MM.1S (cell line): ENCODE measurements at regions not wholly inside any gene's neighbourhood (a gene's known extent, or its start where the extent isn't known, plus 50 kb on each side); places are given as distances from the start of the nearest gene placed in this dataset.
A peak's percentile ranks its signal among the peaks of the same experiment; 100 is the strongest.

Experiments used
- DNase-seq: peaks from one replicate; pipeline ENCODE4 v3.0.0-alpha.2; 2015
- H2AFZ ChIP-seq: fragments of 300-600 bp; sonication (generic); 2 replicates; pipeline ENCODE4 v1.6.0; 2016; ENCODE audit warnings: antibody characterized with exemption, low read length
- H3F3A ChIP-seq: fragments of 300-600 bp; sonication (generic); 2 replicates; pipeline ENCODE4 v1.6.1; 2016; ENCODE audit warnings: mild to moderate bottlenecking, antibody characterized with exemption, low read length, moderate library complexity, mixed read lengths; ENCODE audit not compliant: insufficient read depth
- H3K27ac ChIP-seq: fragments of 300-600 bp; sonication (generic); 2 replicates; pipeline ENCODE4 v1.5.1; 2016; ENCODE audit warnings: mild to moderate bottlenecking, low read length
- H3K27me3 ChIP-seq: fragments of 300-600 bp; sonication (generic); replicated peaks from 2 replicates; pipeline ENCODE4 v1.6.0; 2016; ENCODE audit warnings: low read length; ENCODE audit not compliant: insufficient read depth
- H3K36me3 ChIP-seq: fragments of 300-600 bp; sonication (generic); replicated peaks from 2 replicates; pipeline ENCODE4 v1.6.1; 2016; ENCODE audit warnings: mild to moderate bottlenecking, low read length, mixed read lengths; ENCODE audit not compliant: insufficient read depth
- H3K4me1 ChIP-seq: fragments of 300-600 bp; sonication (generic); 2 replicates; pipeline ENCODE4 v1.6.1; 2016; ENCODE audit warnings: low read length, mixed read lengths
- H3K4me2 ChIP-seq: fragments of 300-600 bp; sonication (generic); 2 replicates; pipeline ENCODE4 v1.6.0; 2016; ENCODE audit warnings: low read depth, low read length
- H3K4me3 ChIP-seq: fragments of 300-600 bp; sonication (generic); 2 replicates; pipeline ENCODE4 v1.5.1; 2016; ENCODE audit warnings: low read length, mixed read lengths
- H3K79me2 ChIP-seq: fragments of 300-600 bp; sonication (generic); 2 replicates; pipeline ENCODE4 v1.6.1; 2016; ENCODE audit warnings: mixed run types, low read length, mixed read lengths
- H3K9ac ChIP-seq: fragments of 300-600 bp; sonication (generic); 2 replicates; pipeline ENCODE4 v1.6.1; 2016; ENCODE audit warnings: low read length, mixed read lengths
- H3K9me2 ChIP-seq: fragments of 300-600 bp; sonication (generic); replicated peaks from 2 replicates; pipeline ENCODE4 v1.6.1; 2016; ENCODE audit warnings: mild to moderate bottlenecking, low read length, mixed read lengths; ENCODE audit not compliant: insufficient read depth
- H3K9me3 ChIP-seq: fragments of 300-600 bp; sonication (generic); replicated peaks from 2 replicates; pipeline ENCODE4 v1.6.1; 2016; ENCODE audit warnings: mild to moderate bottlenecking, low read length, mixed read lengths; ENCODE audit not compliant: insufficient read depth
- H4K20me1 ChIP-seq: fragments of 300-600 bp; sonication (generic); 2 replicates; pipeline ENCODE4 v1.6.1; 2016; ENCODE audit warnings: mild to moderate bottlenecking, low read length, moderate library complexity, mixed read lengths; ENCODE audit not compliant: insufficient read depth
- EZH2 ChIP-seq: fragments of 300-600 bp; sonication (generic); optimal IDR thresholded peaks from 2 replicates; pipeline ENCODE3; 2017; ENCODE audit warnings: low read depth, mild to moderate bottlenecking, antibody characterized with exemption, low read length, mixed read lengths
- EZH2phosphoT487 ChIP-seq: fragments of 300-600 bp; sonication (generic); IDR thresholded peaks from 2 replicates; pipeline ENCODE4 v1.6.1; 2018; ENCODE audit warnings: antibody characterized with exemption, low read length
- TF ChIP-seq, protein P1 (sequence below): fragments of 300-600 bp; sonication (generic); IDR thresholded peaks from 2 replicates; pipeline ENCODE4 v1.5.1; 2016; ENCODE audit warnings: antibody characterized with exemption, low read length, mixed read lengths

DNA sequence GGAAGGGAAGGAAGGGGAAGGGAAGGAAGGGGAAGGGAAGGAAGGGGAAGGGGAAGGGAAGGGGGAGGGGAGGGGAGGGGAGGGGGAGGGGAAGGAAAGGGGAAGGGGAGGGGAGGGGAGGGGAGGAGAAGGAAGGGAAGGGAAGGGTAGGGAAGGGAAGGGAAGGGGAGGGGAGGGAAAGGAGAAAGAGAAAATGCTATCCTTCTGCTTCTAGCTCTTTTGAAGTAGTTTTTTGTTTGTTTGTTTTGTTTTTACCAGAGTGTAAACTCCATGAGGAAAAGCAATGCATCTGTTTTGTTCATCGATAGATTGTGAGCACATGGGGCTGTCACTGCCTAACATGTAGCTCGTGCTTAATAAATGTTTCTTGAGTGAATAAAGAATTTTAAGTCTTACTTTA lies 1592.7 kb upstream of the ACVR2A start:
- peaks cover 14% of the 10 kb centered on the region for H3K4me1 ChIP-seq
- H3K36me3 ChIP-seq = no peaks in the 10 kb centered on the region
- H3K79me2 ChIP-seq = no peaks in the 10 kb centered on the region
- H2AFZ ChIP-seq = no peak overlapping the region
- H4K20me1 ChIP-seq = no peaks in the 10 kb centered on the region
- no peaks in the 10 kb centered on the region for H3K9me3 ChIP-seq
- no peaks in the 10 kb centered on the region for H3K9me2 ChIP-seq
- H3F3A ChIP-seq = peaks cover 4% of the 10 kb centered on the region; the same call in 1 of the 2 replicates
- H3K9ac ChIP-seq = no peak overlapping the region
- no peaks in the 10 kb centered on the region for H3K27me3 ChIP-seq
- H3K4me3 ChIP-seq = no peak overlapping the region
- TF ChIP-seq, protein P1, sequence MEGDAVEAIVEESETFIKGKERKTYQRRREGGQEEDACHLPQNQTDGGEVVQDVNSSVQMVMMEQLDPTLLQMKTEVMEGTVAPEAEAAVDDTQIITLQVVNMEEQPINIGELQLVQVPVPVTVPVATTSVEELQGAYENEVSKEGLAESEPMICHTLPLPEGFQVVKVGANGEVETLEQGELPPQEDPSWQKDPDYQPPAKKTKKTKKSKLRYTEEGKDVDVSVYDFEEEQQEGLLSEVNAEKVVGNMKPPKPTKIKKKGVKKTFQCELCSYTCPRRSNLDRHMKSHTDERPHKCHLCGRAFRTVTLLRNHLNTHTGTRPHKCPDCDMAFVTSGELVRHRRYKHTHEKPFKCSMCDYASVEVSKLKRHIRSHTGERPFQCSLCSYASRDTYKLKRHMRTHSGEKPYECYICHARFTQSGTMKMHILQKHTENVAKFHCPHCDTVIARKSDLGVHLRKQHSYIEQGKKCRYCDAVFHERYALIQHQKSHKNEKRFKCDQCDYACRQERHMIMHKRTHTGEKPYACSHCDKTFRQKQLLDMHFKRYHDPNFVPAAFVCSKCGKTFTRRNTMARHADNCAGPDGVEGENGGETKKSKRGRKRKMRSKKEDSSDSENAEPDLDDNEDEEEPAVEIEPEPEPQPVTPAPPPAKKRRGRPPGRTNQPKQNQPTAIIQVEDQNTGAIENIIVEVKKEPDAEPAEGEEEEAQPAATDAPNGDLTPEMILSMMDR = no peak
- TF ChIP-seq EZH2phosphoT487 = no peak
- no peak for TF ChIP-seq EZH2
- H3K27ac ChIP-seq = no peak overlapping the region
- no peak overlapping the region for H3K4me2 ChIP-seq
- DNase-seq = no peak

DNA sequence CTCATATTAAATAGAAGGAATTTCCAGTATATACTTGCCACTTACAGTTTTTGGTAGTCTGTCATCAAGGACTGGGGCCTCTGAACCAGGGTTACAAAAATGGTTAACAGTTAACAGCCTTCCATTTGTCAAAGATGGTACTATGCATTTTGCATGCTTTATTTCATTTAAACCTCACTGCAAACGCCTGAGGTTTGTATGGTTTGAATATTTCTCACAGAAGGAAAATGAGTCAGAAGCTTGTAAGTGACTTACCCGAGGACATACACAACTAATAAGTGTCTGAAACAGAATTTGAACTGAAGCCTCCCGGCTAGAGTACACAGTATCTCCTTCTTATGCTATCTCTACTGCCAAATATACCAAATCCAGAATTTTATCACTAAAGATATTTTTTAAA lies 1593.5 kb upstream of the ACVR2A start:
- no peaks in the 10 kb centered on the region for H3K9me3 ChIP-seq
- DNase-seq = no peak
- TF ChIP-seq, protein P1 = no peak
- TF ChIP-seq EZH2 (no peak), EZH2phosphoT487 (no peak)

DNA sequence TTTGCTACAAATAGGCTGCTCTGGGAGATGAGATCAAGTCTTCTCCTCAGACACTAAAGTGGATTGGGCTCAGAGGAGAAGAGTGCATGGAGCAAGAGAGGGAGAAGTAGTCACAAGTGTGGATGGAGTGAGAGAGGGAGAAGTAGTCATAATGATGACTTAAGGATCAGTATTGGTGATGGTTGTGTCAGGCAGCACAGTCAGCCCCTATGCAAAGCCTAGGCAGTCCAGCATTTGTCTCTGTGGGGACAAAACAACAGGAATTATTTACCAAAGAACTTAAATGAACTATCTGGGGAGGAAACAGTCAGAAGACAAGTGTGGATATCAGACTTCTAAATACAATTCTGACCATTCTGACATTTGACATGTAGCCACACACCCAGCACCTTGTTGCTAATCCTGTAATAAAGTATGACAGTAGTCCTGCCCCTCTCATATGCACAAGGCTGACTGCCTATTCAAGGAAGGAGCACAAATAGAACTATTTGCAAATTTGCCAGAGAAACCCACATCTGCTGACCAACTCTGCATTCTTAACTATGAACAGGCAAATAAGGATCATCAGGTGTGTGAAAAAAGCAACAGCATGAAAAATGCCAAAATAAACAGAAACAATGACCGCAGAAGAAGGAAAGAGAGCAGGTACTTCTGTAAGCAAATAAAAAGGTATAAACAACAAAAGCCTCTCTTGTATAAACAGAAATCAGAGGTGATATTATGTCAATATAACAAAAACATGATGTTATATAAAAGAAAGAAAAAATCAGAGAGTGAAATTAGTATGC lies 1597.9 kb upstream of the ACVR2A start:
- peaks cover 39% of the 10 kb centered on the region for H3K4me1 ChIP-seq
- peak overlapping the region; percentile 62 for H3K9ac ChIP-seq
- peak overlapping the region; percentile 97 for H3K27ac ChIP-seq
- no peak for TF ChIP-seq EZH2
- TF ChIP-seq, protein P1 = no peak
- TF ChIP-seq EZH2phosphoT487 = no peak
- H3K4me3 ChIP-seq = peak overlapping the region; percentile 40
- H3K27me3 ChIP-seq = no peaks in the 10 kb centered on the region
- peaks cover 21% of the 10 kb centered on the region for H3F3A ChIP-seq
- peak overlapping the region; percentile 92 for H3K4me2 ChIP-seq
- peak overlapping the region; percentile 59 for H2AFZ ChIP-seq
- H3K36me3 ChIP-seq = no peaks in the 10 kb centered on the region
- H3K9me2 ChIP-seq = no peaks in the 10 kb centered on the region
- no peaks in the 10 kb centered on the region for H3K9me3 ChIP-seq
- peak; percentile 69 for DNase-seq
- no peaks in the 10 kb centered on the region for H4K20me1 ChIP-seq
- H3K79me2 ChIP-seq = no peaks in the 10 kb centered on the region

More for the DNA sequence above, 1593.5 kb upstream of the ACVR2A start:
- no peak overlapping the region for H3K4me2 ChIP-seq
- H3F3A ChIP-seq = peaks cover 12% of the 10 kb centered on the region
- H4K20me1 ChIP-seq = no peaks in the 10 kb centered on the region
- no peaks in the 10 kb centered on the region for H3K9me2 ChIP-seq
- peaks cover 21% of the 10 kb centered on the region for H3K4me1 ChIP-seq
- no peaks in the 10 kb centered on the region for H3K79me2 ChIP-seq
- no peak overlapping the region for H3K4me3 ChIP-seq
- H3K9ac ChIP-seq = no peak overlapping the region
- no peak overlapping the region for H2AFZ ChIP-seq
- H3K36me3 ChIP-seq = no peaks in the 10 kb centered on the region
- H3K27ac ChIP-seq = no peak overlapping the region
- no peaks in the 10 kb centered on the region for H3K27me3 ChIP-seq
